ENCODE measurements at regions not wholly inside any gene's neighbourhood (a gene's known extent, or its start where the extent isn't known, plus 50 kb on each side); places are given as distances from the start of the nearest gene placed in this dataset.

GRCh38 chr1:30153743-30154449 lies 569.5 kb downstream of the MATN1 start:
- TF ChIP-seq CTCF (optimal IDR thresholded peaks at IDR 0.05 in 1 of 3, IDR thresholded peaks at IDR 0.05 in 1 of 3, conservative IDR thresholded peaks at IDR 0.05 in 1 of 3; ENCODE audit: extremely low read depth in 1 of 3, insufficient read depth in 2 of 3, low read length in 3 of 3) (no peak), EZH2 (IDR thresholded peaks at IDR 0.05; ENCODE audit: low read length) (no peak)

All from keratinocyte (primary cell).